Middle frontal gyrus (tissue), 1 donor: ENCODE measurements at regions not wholly inside any gene's neighbourhood (a gene's known extent, or its start where the extent isn't known, plus 50 kb on each side); places are given as distances from the start of the nearest gene placed in this dataset.

Experiments used
- DNase-seq: peaks from one replicate; pipeline ENCODE4 v3.0.0-alpha.2; 2015; ENCODE audit warnings: low spot score; ENCODE audit errors: extremely low spot score

- DNase-seq: no peak
Measured at GRCh38 chr13:44019651-44020050, 139.9 kb downstream of the LACC1 start.

GRCh38 chr13:44021422-44021821 is 141.7 kb downstream of the LACC1 start:
- no peak for DNase-seq

GRCh38 chr13:44022196-44022595 is 142.5 kb downstream of the LACC1 start:
- no peak for DNase-seq

- DNase-seq: no peak
Measured at GRCh38 chr13:44024167-44024845, 144.6 kb downstream of the LACC1 start.

GRCh38 chr13:44024846-44025195 is 145.1 kb downstream of the LACC1 start:
- DNase-seq: no peak

GRCh38 chr13:44026194-44026593 is 146.5 kb downstream of the LACC1 start:
- DNase-seq: no peak

- no peak for DNase-seq
Measured at GRCh38 chr13:44028734-44029133, 149.0 kb downstream of the LACC1 start.

- DNase-seq: no peak
Measured at GRCh38 chr13:44030615-44031014, 150.9 kb downstream of the LACC1 start.

DNA sequence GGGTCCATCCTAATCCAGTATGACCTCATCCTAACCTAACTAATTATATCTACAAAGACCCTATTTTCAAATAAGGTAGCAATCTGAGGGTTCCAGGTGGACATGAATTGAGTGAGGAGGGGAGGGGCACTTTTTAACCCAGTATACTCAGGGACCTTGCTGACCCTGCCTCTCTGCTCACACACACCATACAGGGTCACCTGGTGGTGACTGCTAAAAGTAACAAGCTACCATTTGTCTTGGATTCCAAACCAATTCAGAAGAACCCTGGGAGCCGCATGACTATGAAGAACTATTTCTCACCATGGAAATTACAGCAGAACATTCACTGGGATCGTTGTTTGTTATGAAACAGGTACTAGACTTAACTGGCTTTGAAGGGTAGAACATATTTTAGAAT is 151.9 kb downstream of the LACC1 start:
- DNase-seq: no peak

DNA sequence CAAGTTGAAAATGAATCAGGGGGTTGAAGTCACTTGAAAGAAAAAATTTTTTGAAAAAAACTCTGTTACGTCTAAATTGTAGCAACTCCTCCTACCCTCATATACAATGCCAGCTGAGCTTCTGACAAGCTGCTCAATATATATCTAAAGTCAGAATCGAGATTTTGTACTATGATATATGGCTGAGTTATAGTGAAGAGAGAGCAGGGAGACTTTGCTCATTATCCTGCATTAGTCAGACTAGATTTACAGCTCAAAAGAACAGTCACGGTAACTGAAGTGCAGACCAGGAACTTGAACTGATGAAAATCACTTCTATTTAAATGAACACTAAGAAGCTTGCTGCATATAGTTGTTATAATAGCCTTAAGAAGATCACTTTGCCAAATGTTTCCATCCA is 153.1 kb downstream of the LACC1 start:
- no peak for DNase-seq

DNA sequence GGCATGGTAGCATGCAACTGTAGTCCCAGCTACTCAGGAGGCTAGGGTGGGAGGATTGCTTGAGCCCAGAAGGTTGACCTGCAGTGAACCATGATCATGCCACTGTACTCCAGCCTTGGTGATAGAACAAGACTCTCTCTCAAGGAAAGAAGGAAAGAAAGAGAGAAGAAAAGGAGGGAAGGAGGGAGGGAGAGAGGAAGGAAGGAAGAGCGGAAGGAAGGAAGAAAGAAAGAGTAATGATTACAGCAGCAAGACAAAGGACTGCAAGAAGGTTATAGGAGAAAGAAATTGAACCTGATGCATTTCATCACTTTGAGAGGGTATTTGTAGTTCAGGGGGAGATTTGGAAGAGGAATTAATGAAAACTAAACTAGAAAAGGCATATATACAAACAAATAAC is 155.7 kb downstream of the LACC1 start:
- DNase-seq: no peak

DNA sequence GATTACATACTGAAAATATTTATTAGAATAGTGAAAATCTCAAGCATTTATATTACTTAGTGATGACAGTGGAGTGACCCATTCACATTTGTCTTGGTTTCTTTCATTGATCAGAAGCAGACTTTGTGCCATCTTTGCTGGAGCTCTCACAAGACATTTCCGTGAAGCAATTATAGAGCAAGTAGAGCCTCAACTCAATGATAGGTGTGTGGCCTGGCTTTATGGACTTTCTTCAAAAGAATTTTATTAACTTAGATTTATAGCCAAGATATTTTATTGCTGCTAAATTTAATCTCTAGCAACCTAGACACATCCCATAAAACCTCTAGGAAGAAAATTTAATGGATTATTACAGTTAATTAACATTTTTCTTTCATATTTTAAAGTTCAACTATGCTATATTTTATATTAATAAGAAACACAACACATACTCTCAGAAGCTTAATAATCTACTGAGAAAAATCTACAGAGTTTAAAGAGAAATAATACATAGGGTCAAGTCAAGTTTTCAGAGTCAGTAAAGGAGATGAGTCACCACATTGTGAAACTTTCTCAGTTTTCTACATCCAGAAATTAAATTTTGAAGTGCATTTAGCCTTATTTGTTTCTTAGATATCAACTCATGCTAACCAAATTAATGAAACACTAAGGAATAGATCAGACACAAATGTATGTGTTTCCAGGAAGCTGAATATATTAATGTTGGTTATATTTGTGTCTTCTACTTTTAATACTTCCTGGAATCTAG is 160.5 kb downstream of the LACC1 start:
- DNase-seq: no peak

GRCh38 chr13:44040818-44041100 is 161.1 kb downstream of the LACC1 start:
- no peak for DNase-seq

GRCh38 chr13:44044547-44045179 is 165.0 kb downstream of the LACC1 start:
- no peak for DNase-seq

- DNase-seq: no peak
Measured at GRCh38 chr13:44045180-44045562, 165.5 kb downstream of the LACC1 start.

GRCh38 chr13:44046428-44046827 is 166.7 kb downstream of the LACC1 start:
- no peak for DNase-seq

GRCh38 chr13:44048326-44048725 is 168.6 kb downstream of the LACC1 start:
- DNase-seq: no peak

GRCh38 chr13:44049081-44049945 is 169.6 kb downstream of the LACC1 start:
- DNase-seq: no peak

DNA sequence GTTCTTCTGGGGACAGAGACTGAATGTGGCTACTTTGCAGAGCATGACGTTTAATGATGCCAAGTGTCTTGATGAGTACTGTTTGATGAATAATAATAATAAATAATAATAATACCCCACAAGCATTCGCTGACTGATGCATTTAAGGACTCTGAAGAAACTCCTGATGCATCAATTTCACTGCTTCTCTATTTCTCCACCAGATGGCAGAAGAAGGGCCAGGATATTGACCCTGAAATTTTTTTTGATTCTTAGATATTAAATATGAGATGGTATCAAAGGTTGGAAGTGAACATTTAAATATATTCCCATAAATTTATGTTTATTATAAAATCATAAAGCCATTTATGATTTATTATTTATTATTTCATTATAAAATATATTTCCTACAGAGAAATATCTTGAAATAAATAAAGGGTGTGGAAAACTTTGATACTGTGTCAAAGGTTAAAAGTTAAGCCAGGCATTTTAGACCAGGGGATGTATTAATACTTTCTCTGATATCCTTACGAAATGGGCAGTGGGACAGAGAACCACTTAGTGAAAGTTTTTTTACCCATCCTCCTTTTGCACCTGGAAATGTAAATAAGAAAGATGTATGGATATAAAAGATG is 170.9 kb downstream of the LACC1 start:
- DNase-seq: no peak

GRCh38 chr13:44051405-44051804 is 171.7 kb downstream of the LACC1 start:
- DNase-seq: no peak

GRCh38 chr13:44051918-44052675 is 172.4 kb downstream of the LACC1 start:
- DNase-seq: no peak
